HepG2 (cell line): ENCODE measurements at regions not wholly inside any gene's neighbourhood (a gene's known extent, or its start where the extent isn't known, plus 50 kb on each side); places are given as distances from the start of the nearest gene placed in this dataset.
A peak's percentile ranks its signal among the peaks of the same experiment; 100 is the strongest.

Experiments
- FOXA1 ChIP-seq, 2 experiments: fragments of 450-650 bp in 1 of 2; sonication (generic) in 1 of 2; formaldehyde crosslinking in 1 of 2; IDR thresholded peaks; 2 replicates each; pipeline versions ENCODE4 v1.4.0 to v1.6.1; 2016 to 2020; ENCODE audit warnings: missing genetic modification reagents in 1 of 2
- ISL2 ChIP-seq: sonication (generic); formaldehyde crosslinking; IDR thresholded peaks from 2 replicates; pipeline ENCODE4 v1.5.0; 2020; ENCODE audit warnings: missing genetic modification reagents
- MYNN ChIP-seq: sonication (generic); formaldehyde crosslinking; IDR thresholded peaks from 2 replicates; pipeline ENCODE4 v1.4.0; 2020; ENCODE audit warnings: mild to moderate bottlenecking, low read depth, missing genetic modification reagents
- POGZ ChIP-seq: sonication (generic); formaldehyde crosslinking; IDR thresholded peaks from 2 replicates; pipeline ENCODE4 v1.4.0; 2020; ENCODE audit warnings: mild to moderate bottlenecking, missing genetic modification reagents
- SOX13 ChIP-seq, 3 experiments: fragments of 450-650 bp in 1 of 3; sonication (generic) in 1 of 3; formaldehyde crosslinking in 1 of 3; IDR thresholded peaks in 2 of 3; conservative IDR thresholded peaks in 1 of 3; 2 replicates each; pipeline versions ENCODE4 v1.5.0 to v1.6.1; 2016 to 2020; ENCODE audit warnings: antibody characterized with exemption in 1 of 3, mild to moderate bottlenecking in 1 of 3, missing compliant biosample characterization in 1 of 3, missing genetic modification reagents in 1 of 3, moderate library complexity in 1 of 3
- SOX5 ChIP-seq: IDR thresholded peaks from 2 replicates; pipeline ENCODE4 v1.6.1; 2016; ENCODE audit warnings: borderline replicate concordance
- SOX6 ChIP-seq, 2 experiments: fragments of 450-650 bp in 1 of 2; sonication (generic) in 1 of 2; formaldehyde crosslinking in 1 of 2; IDR thresholded peaks; 2 replicates each; pipeline versions ENCODE4 v1.4.0 to v1.6.1; 2017 to 2020; ENCODE audit warnings: antibody characterized with exemption in 1 of 2, mild to moderate bottlenecking in 1 of 2, missing genetic modification reagents in 1 of 2
- TARDBP ChIP-seq: sonication (generic); formaldehyde crosslinking; IDR thresholded peaks from 2 replicates; pipeline ENCODE4 v1.8.0; 2022; ENCODE audit warnings: mild to moderate bottlenecking, missing genetic modification reagents
- ZBTB7B ChIP-seq: sonication (generic); formaldehyde crosslinking; IDR thresholded peaks from 2 replicates; pipeline ENCODE4 v1.4.0; 2020; ENCODE audit warnings: missing genetic modification reagents
- ZNF205 ChIP-seq: IDR thresholded peaks from 2 replicates; pipeline ENCODE4 v1.6.1; 2018; ENCODE audit warnings: missing biosample characterization, missing genetic modification reagents
- ZNF24 ChIP-seq: fragments of 450-650 bp; IDR thresholded peaks from 2 replicates; pipeline ENCODE4 v1.6.1; 2017; ENCODE audit warnings: antibody characterized with exemption, mild to moderate bottlenecking
- ZNF274 ChIP-seq: sonication (generic); formaldehyde crosslinking; IDR thresholded peaks from 2 replicates; pipeline ENCODE4 v1.5.1; 2020; ENCODE audit warnings: mild to moderate bottlenecking, missing genetic modification reagents
- ZNF30 ChIP-seq: sonication (generic); formaldehyde crosslinking; IDR thresholded peaks from 2 replicates; pipeline ENCODE4 v1.5.0; 2020; ENCODE audit warnings: mild to moderate bottlenecking, missing genetic modification reagents
- ZNF326 ChIP-seq: sonication (generic); formaldehyde crosslinking; IDR thresholded peaks from 2 replicates; pipeline ENCODE4 v1.4.0; 2020; ENCODE audit warnings: missing genetic modification reagents, borderline replicate concordance
- ZNF331 ChIP-seq: sonication (generic); formaldehyde crosslinking; IDR thresholded peaks from 2 replicates; pipeline ENCODE4 v1.4.0; 2020; ENCODE audit warnings: missing genetic modification reagents
- ZNF337 ChIP-seq: sonication (generic); formaldehyde crosslinking; IDR thresholded peaks from 2 replicates; pipeline ENCODE4 v1.5.1; 2020; ENCODE audit warnings: missing genetic modification reagents, low read depth, mild to moderate bottlenecking, borderline replicate concordance
- ZNF33A ChIP-seq: sonication (generic); formaldehyde crosslinking; IDR thresholded peaks from 2 replicates; pipeline ENCODE4 v1.5.1; 2020; ENCODE audit warnings: missing genetic modification reagents, mild to moderate bottlenecking, moderate library complexity, borderline replicate concordance
- ZNF644 ChIP-seq: IDR thresholded peaks from 2 replicates; pipeline ENCODE4 v1.6.1; 2016; ENCODE audit warnings: low read depth
- ZNF883 ChIP-seq: sonication (generic); formaldehyde crosslinking; IDR thresholded peaks from 2 replicates; pipeline ENCODE4 v1.5.1; 2020; ENCODE audit warnings: mild to moderate bottlenecking, missing genetic modification reagents; ENCODE audit errors: not compliant biosample characterization
- ZSCAN25 ChIP-seq: sonication (generic); formaldehyde crosslinking; IDR thresholded peaks from 2 replicates; pipeline ENCODE4 v1.8.0; 2022; ENCODE audit warnings: mild to moderate bottlenecking, missing genetic modification reagents
- TF ChIP-seq, protein P1 (sequence below): sonication (generic); formaldehyde crosslinking; IDR thresholded peaks from 2 replicates; pipeline ENCODE4 v1.5.1; 2020; ENCODE audit warnings: mild to moderate bottlenecking, moderate library complexity, missing genetic modification reagents
- TF ChIP-seq, protein P2 (sequence below): sonication (generic); formaldehyde crosslinking; IDR thresholded peaks from 2 replicates; pipeline ENCODE4 v1.4.0; 2020; ENCODE audit warnings: mild to moderate bottlenecking, missing genetic modification reagents
- TF ChIP-seq, protein P3 (sequence below): sonication (generic); formaldehyde crosslinking; IDR thresholded peaks from 2 replicates; pipeline ENCODE4 v1.5.1; 2020; ENCODE audit warnings: mild to moderate bottlenecking, missing genetic modification reagents, moderate library complexity
- TF ChIP-seq, protein P4 (sequence below): sonication (generic); formaldehyde crosslinking; IDR thresholded peaks from 2 replicates; pipeline ENCODE4 v1.4.0; 2020; ENCODE audit warnings: missing genetic modification reagents

GRCh38 chr3:165128544-165128943 is 50.2 kb upstream of the SI start (continued):
- 0 out of 2 replicates have a peak, but pooled peaks have one; percentile 22 for TF ChIP-seq ZNF331 (CRISPR knock-in tag)
- TF ChIP-seq, protein P1, sequence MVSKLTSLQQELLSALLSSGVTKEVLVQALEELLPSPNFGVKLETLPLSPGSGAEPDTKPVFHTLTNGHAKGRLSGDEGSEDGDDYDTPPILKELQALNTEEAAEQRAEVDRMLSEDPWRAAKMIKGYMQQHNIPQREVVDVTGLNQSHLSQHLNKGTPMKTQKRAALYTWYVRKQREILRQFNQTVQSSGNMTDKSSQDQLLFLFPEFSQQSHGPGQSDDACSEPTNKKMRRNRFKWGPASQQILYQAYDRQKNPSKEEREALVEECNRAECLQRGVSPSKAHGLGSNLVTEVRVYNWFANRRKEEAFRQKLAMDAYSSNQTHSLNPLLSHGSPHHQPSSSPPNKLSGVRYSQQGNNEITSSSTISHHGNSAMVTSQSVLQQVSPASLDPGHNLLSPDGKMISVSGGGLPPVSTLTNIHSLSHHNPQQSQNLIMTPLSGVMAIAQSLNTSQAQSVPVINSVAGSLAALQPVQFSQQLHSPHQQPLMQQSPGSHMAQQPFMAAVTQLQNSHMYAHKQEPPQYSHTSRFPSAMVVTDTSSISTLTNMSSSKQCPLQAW (CRISPR knock-in tag) = peak; percentile 52
- no peak for TF ChIP-seq ZNF274 (CRISPR knock-in tag)
- TF ChIP-seq ZNF326 (CRISPR knock-in tag) = no peak
- TF ChIP-seq, protein P2, sequence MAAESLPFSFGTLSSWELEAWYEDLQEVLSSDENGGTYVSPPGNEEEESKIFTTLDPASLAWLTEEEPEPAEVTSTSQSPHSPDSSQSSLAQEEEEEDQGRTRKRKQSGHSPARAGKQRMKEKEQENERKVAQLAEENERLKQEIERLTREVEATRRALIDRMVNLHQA (CRISPR knock-in tag) = no peak
- no peak for TF ChIP-seq ZNF337 (CRISPR knock-in tag)
- no peak for TF ChIP-seq MYNN (CRISPR knock-in tag)
- TF ChIP-seq SOX5 (CRISPR knock-in tag) = peak; percentile 80; the same call in 1 of the 2 replicates
- no peak for TF ChIP-seq ZNF883 (CRISPR knock-in tag)
- TF ChIP-seq ISL2 (CRISPR knock-in tag) = peak; percentile 64
- no peak for TF ChIP-seq ZSCAN25
- TF ChIP-seq TARDBP (CRISPR knock-in tag) = peak; percentile 48; the same call in 1 of the 2 replicates
- no peak for TF ChIP-seq FOXA1 (IDR thresholded peaks at IDR 0.05)
- TF ChIP-seq FOXA1 (CRISPR knock-in tag; IDR thresholded peaks at IDR 0.05) = peak; percentile 78
- 0 out of 2 replicates have a peak, but pooled peaks have one; percentile 27 for TF ChIP-seq ZBTB7B (CRISPR knock-in tag)
- TF ChIP-seq ZNF33A (CRISPR knock-in tag) = no peak
- TF ChIP-seq ZNF644 (CRISPR knock-in tag) = peak; percentile 67; the same call in 1 of the 2 replicates
- TF ChIP-seq ZNF205 (CRISPR knock-in tag) = 0 out of 2 replicates have a peak, but pooled peaks have one; percentile 31
- TF ChIP-seq, protein P3, sequence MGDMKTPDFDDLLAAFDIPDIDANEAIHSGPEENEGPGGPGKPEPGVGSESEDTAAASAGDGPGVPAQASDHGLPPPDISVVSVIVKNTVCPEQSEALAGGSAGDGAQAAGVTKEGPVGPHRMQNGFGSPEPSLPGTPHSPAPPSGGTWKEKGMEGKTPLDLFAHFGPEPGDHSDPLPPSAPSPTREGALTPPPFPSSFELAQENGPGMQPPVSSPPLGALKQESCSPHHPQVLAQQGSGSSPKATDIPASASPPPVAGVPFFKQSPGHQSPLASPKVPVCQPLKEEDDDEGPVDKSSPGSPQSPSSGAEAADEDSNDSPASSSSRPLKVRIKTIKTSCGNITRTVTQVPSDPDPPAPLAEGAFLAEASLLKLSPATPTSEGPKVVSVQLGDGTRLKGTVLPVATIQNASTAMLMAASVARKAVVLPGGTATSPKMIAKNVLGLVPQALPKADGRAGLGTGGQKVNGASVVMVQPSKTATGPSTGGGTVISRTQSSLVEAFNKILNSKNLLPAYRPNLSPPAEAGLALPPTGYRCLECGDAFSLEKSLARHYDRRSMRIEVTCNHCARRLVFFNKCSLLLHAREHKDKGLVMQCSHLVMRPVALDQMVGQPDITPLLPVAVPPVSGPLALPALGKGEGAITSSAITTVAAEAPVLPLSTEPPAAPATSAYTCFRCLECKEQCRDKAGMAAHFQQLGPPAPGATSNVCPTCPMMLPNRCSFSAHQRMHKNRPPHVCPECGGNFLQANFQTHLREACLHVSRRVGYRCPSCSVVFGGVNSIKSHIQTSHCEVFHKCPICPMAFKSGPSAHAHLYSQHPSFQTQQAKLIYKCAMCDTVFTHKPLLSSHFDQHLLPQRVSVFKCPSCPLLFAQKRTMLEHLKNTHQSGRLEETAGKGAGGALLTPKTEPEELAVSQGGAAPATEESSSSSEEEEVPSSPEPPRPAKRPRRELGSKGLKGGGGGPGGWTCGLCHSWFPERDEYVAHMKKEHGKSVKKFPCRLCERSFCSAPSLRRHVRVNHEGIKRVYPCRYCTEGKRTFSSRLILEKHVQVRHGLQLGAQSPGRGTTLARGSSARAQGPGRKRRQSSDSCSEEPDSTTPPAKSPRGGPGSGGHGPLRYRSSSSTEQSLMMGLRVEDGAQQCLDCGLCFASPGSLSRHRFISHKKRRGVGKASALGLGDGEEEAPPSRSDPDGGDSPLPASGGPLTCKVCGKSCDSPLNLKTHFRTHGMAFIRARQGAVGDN = no peak
- TF ChIP-seq ZNF24 = no peak
- no peak for TF ChIP-seq SOX6 (IDR thresholded peaks at IDR 0.05)
- peak; percentile 86 for TF ChIP-seq SOX6 (CRISPR knock-in tag; IDR thresholded peaks at IDR 0.05)
- TF ChIP-seq SOX13 (IDR thresholded peaks at IDR 0.05) = no peak
- peak in 1 of 2 experiments; percentile 81; a peak in 2 of 4 replicates for TF ChIP-seq SOX13 (CRISPR knock-in tag; conservative IDR thresholded peaks at IDR 0.05 in 1 of 2, IDR thresholded peaks at IDR 0.05 in 1 of 2)
- peak; percentile 60; the same call in 1 of the 2 replicates for TF ChIP-seq POGZ
- TF ChIP-seq, protein P4, sequence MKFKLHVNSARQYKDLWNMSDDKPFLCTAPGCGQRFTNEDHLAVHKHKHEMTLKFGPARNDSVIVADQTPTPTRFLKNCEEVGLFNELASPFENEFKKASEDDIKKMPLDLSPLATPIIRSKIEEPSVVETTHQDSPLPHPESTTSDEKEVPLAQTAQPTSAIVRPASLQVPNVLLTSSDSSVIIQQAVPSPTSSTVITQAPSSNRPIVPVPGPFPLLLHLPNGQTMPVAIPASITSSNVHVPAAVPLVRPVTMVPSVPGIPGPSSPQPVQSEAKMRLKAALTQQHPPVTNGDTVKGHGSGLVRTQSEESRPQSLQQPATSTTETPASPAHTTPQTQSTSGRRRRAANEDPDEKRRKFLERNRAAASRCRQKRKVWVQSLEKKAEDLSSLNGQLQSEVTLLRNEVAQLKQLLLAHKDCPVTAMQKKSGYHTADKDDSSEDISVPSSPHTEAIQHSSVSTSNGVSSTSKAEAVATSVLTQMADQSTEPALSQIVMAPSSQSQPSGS (CRISPR knock-in tag) = no peak
- TF ChIP-seq ZNF30 (CRISPR knock-in tag) = no peak
